PC-9 (cell line): ENCODE measurements at regions not wholly inside any gene's neighbourhood (a gene's known extent, or its start where the extent isn't known, plus 50 kb on each side); places are given as distances from the start of the nearest gene placed in this dataset.
"Not testable (repeated sequence)": the region's sequence is repeated elsewhere in the genome, so short reads cannot be mapped to it uniquely, and the experiment has no call there.

ENCODE experiments used
- BruUV-seq: library from RNA; stranded (reverse); fragments of 400-500 nt; replicated peaks from 2 replicates; lab custom pipeline; 2021; lab: Mats Ljungman, UMichigan
- CTCF ChIA-PET: fragments of 300-600 bp; sonication (Branson Sonifier 250); formaldehyde crosslinking; loops from one replicate; lab custom pipeline; 2022; ENCODE audit warnings: antibody characterized with exemption; lab: Charles Lee
- POLR2A ChIA-PET: fragments of 300-600 bp; sonication (Branson Sonifier 250); formaldehyde crosslinking; loops from one replicate; lab custom pipeline; 2022; ENCODE audit warnings: antibody characterized with exemption; ENCODE audit not compliant: unreplicated experiment; lab: Charles Lee
- DNase-seq, 2 experiments: peaks; one replicate each; pipeline versions ENCODE4 v3.0.0 to v3.0.0-alpha.2; 2015 to 2022; ENCODE audit warnings: mixed read lengths in 1 of 2
- H2AFZ ChIP-seq: fragments of 200-600 bp; sonication (generic); 2 replicates; pipeline ENCODE4 v1.8.1; 2017; ENCODE audit warnings: antibody characterized with exemption
- H3F3A ChIP-seq: fragments of 200-600 bp; sonication (generic); 2 replicates; pipeline ENCODE4 v1.8.1; 2017; ENCODE audit warnings: antibody characterized with exemption, mild to moderate bottlenecking, low read depth; ENCODE audit not compliant: insufficient read depth
- H3K27ac ChIP-seq: fragments of 200-600 bp; sonication (generic); 2 replicates; pipeline ENCODE4 v1.6.1; 2016; ENCODE audit warnings: mixed run types
- H3K27me3 ChIP-seq: fragments of 200-600 bp; sonication (generic); 2 replicates; pipeline ENCODE4 v1.6.1; 2016; ENCODE audit warnings: low read depth, mixed run types; ENCODE audit not compliant: insufficient read depth
- H3K36me3 ChIP-seq: fragments of 200-600 bp; sonication (generic); 2 replicates; pipeline ENCODE4 v1.6.1; 2016; ENCODE audit warnings: low read depth, mixed run types
- H3K4me1 ChIP-seq: fragments of 200-600 bp; sonication (generic); replicated peaks from 2 replicates; pipeline ENCODE4 v1.6.1; 2016; ENCODE audit warnings: mixed run types; ENCODE audit not compliant: insufficient read depth
- H3K4me2 ChIP-seq: fragments of 200-600 bp; sonication (generic); 2 replicates; pipeline ENCODE4 v1.6.1; 2017; ENCODE audit warnings: mixed run types
- H3K4me3 ChIP-seq: fragments of 200-600 bp; sonication (generic); 2 replicates; pipeline ENCODE4 v1.6.1; 2016; ENCODE audit warnings: mixed run types
- H3K79me2 ChIP-seq: fragments of 200-600 bp; sonication (generic); 2 replicates; pipeline ENCODE4 v1.6.1; 2017; ENCODE audit warnings: low read depth, mixed run types
- H3K9me2 ChIP-seq: fragments of 200-600 bp; sonication (generic); 2 replicates; pipeline ENCODE4 v1.8.1; 2017; ENCODE audit warnings: mild to moderate bottlenecking; ENCODE audit not compliant: insufficient read depth
- H3K9me3 ChIP-seq: fragments of 200-600 bp; sonication (generic); 2 replicates; pipeline ENCODE4 v1.8.1; 2016; ENCODE audit warnings: low read depth; ENCODE audit not compliant: insufficient read depth
- H4K20me1 ChIP-seq: fragments of 200-600 bp; sonication (generic); 2 replicates; pipeline ENCODE4 v1.8.1; 2017; ENCODE audit not compliant: insufficient read depth
- CTCF ChIP-seq: fragments of 200-600 bp; sonication (generic); conservative IDR thresholded peaks from 2 replicates; pipeline ENCODE4 v1.6.1; 2017; ENCODE audit warnings: mixed run types, antibody characterized with exemption, mild to moderate bottlenecking, moderate library complexity
- EZH2 ChIP-seq: fragments of 200-600 bp; sonication (generic); IDR thresholded peaks from 2 replicates; pipeline ENCODE4 v1.8.0; 2017; ENCODE audit warnings: antibody characterized with exemption, low read depth
- intact Hi-C: fragments of 100-400 bp; cut with micrococcal nuclease; formaldehyde crosslinking; loops from one replicate; pipeline ENCODE4 v1.10.0; 2022; ENCODE audit not compliant: unreplicated experiment

- H3K4me1 ChIP-seq, H3K9me3 ChIP-seq, H3K27me3 ChIP-seq, H3K36me3 ChIP-seq, H3K27ac ChIP-seq, POLR2A ChIA-PET, intact Hi-C loops, H3F3A ChIP-seq, H3K4me2 ChIP-seq, CTCF ChIA-PET, H4K20me1 ChIP-seq, BruUV-seq, H3K4me3 ChIP-seq, H3K79me2 ChIP-seq, H3K9me2 ChIP-seq, H2AFZ ChIP-seq, DNase-seq: not testable (repeated sequence)
Observed at GRCh38 chr22:11041416-11041815, 4486.6 kb upstream of the OR11H1 start.

- H3K4me2 ChIP-seq: no peak overlapping the region
- intact Hi-C loops: no loop called here
- TF ChIP-seq CTCF (no peak), EZH2 (no peak)
- no peak overlapping the region for H3K27ac ChIP-seq
- no TSS peak for BruUV-seq
- CTCF ChIA-PET: no interaction called here
- H3K36me3 ChIP-seq: no peaks in the 10 kb centered on the region
- no peaks in the 10 kb centered on the region for H3K79me2 ChIP-seq
- H3K27me3 ChIP-seq: no peaks in the 10 kb centered on the region
- no peaks in the 10 kb centered on the region for H4K20me1 ChIP-seq
- H3K9me2 ChIP-seq: no peaks in the 10 kb centered on the region
- no peak overlapping the region for H2AFZ ChIP-seq
- no peaks in the 10 kb centered on the region for H3K9me3 ChIP-seq
- no peaks in the 10 kb centered on the region for H3K4me1 ChIP-seq
- H3K4me3 ChIP-seq: no peak overlapping the region
- POLR2A ChIA-PET: no interaction called here
- no peak for DNase-seq
- no peaks in the 10 kb centered on the region for H3F3A ChIP-seq
Observed at GRCh38 chr22:11042116-11042515, 4485.9 kb upstream of the OR11H1 start.

GRCh38 chr22:11043289-11043688 is 4484.7 kb upstream of the OR11H1 start:
- H3K4me2 ChIP-seq, H3K9me2 ChIP-seq, H3K4me1 ChIP-seq, POLR2A ChIA-PET, H3K9me3 ChIP-seq, H3K27ac ChIP-seq, H3K27me3 ChIP-seq, H2AFZ ChIP-seq, H3K4me3 ChIP-seq, DNase-seq, H3K36me3 ChIP-seq, BruUV-seq, CTCF ChIA-PET, H4K20me1 ChIP-seq, H3F3A ChIP-seq, intact Hi-C loops, H3K79me2 ChIP-seq: not testable (repeated sequence)

- H3F3A ChIP-seq, POLR2A ChIA-PET, H3K9me2 ChIP-seq, BruUV-seq, H3K27ac ChIP-seq, H3K4me2 ChIP-seq, H3K4me1 ChIP-seq, CTCF ChIA-PET, H3K27me3 ChIP-seq, H3K36me3 ChIP-seq, H3K79me2 ChIP-seq, H3K4me3 ChIP-seq, H3K9me3 ChIP-seq, intact Hi-C loops, H4K20me1 ChIP-seq, DNase-seq, H2AFZ ChIP-seq: not testable (repeated sequence)
Observed at GRCh38 chr22:11048884-11049283, 4479.1 kb upstream of the OR11H1 start.

- H3K4me3 ChIP-seq, H3K27ac ChIP-seq, BruUV-seq, H3K9me2 ChIP-seq, H3F3A ChIP-seq, CTCF ChIA-PET, H4K20me1 ChIP-seq, DNase-seq, intact Hi-C loops, H3K27me3 ChIP-seq, H3K79me2 ChIP-seq, H3K9me3 ChIP-seq, H3K4me2 ChIP-seq, POLR2A ChIA-PET, H2AFZ ChIP-seq, H3K4me1 ChIP-seq, H3K36me3 ChIP-seq: not testable (repeated sequence)
Observed at GRCh38 chr22:11050226-11050625, 4477.8 kb upstream of the OR11H1 start.

GRCh38 chr22:11051401-11052112 is 4476.4 kb upstream of the OR11H1 start:
- POLR2A ChIA-PET: not testable (repeated sequence)

More at GRCh38 chr22:11051401-11052112, 4476.4 kb upstream of the OR11H1 start:
- H3K4me2 ChIP-seq, H3K4me3 ChIP-seq, CTCF ChIA-PET, H3F3A ChIP-seq, H3K9me2 ChIP-seq, intact Hi-C loops, H3K4me1 ChIP-seq, H3K9me3 ChIP-seq, H4K20me1 ChIP-seq, DNase-seq, H3K79me2 ChIP-seq, H3K36me3 ChIP-seq, H2AFZ ChIP-seq, H3K27me3 ChIP-seq, BruUV-seq, H3K27ac ChIP-seq: not testable (repeated sequence)
